OCI-LY3 (cell line): ENCODE measurements at regions not wholly inside any gene's neighbourhood (a gene's known extent, or its start where the extent isn't known, plus 50 kb on each side); places are given as distances from the start of the nearest gene placed in this dataset.

Experiments
- H2AFZ ChIP-seq: fragments of 200-600, 300-600 bp; shearing (Covaris generic); 2 replicates; pipeline ENCODE4 v1.6.0; 2014; ENCODE audit warnings: antibody characterized with exemption, low read depth, low read length
- H3K27ac ChIP-seq: fragments of 200-600, 300-600 bp; sonication (generic); 2 replicates; pipeline ENCODE4 v1.5.1; 2014; ENCODE audit warnings: mild to moderate bottlenecking, low read length, moderate library complexity, mixed read lengths
- H3K27me3 ChIP-seq: fragments of 200-600, 300-600 bp; sonication (generic); 2 replicates; pipeline ENCODE4 v1.6.1; 2014; ENCODE audit warnings: low read depth, low read length, mixed read lengths
- H3K36me3 ChIP-seq: fragments of 200-600, 300-600 bp; sonication (generic); replicated peaks from 2 replicates; pipeline ENCODE3; 2014; ENCODE audit warnings: low read depth, low read length, mixed read lengths
- H3K4me1 ChIP-seq: fragments of 300-600, 200-600 bp; sonication (generic); 2 replicates; pipeline ENCODE4 v1.6.1; 2014; ENCODE audit warnings: low read length, mixed read lengths
- H3K4me2 ChIP-seq: fragments of 200-600, 300-600 bp; sonication (generic); 2 replicates; pipeline ENCODE4 v1.6.1; 2014; ENCODE audit warnings: low read length, mixed read lengths
- H3K4me3 ChIP-seq: fragments of 300-600, 200-600 bp; sonication (generic); 2 replicates; pipeline ENCODE4 v1.5.1; 2014; ENCODE audit warnings: antibody characterized with exemption, mild to moderate bottlenecking, low read length, moderate library complexity
- H3K79me2 ChIP-seq: fragments of 300-600, 200-600 bp; shearing (Covaris generic); 2 replicates; pipeline ENCODE4 v1.6.1; 2014; ENCODE audit warnings: mild to moderate bottlenecking, low read length, mixed read lengths
- H3K9ac ChIP-seq: fragments of 300-600, 200-600 bp; shearing (Covaris generic); 2 replicates; pipeline ENCODE4 v1.6.0; 2014; ENCODE audit warnings: mild to moderate bottlenecking, low read length, moderate library complexity
- H3K9me3 ChIP-seq: fragments of 200-600, 300-600 bp; shearing (Covaris generic); 2 replicates; pipeline ENCODE4 v1.6.1; 2014; ENCODE audit warnings: low read length, mixed read lengths; ENCODE audit not compliant: insufficient read depth
- H4K20me1 ChIP-seq: fragments of 200-600, 300-600 bp; sonication (generic); 2 replicates; pipeline ENCODE4 v1.6.1; 2016; ENCODE audit warnings: low read length, mixed read lengths; ENCODE audit not compliant: insufficient read depth
- EZH2phosphoT487 ChIP-seq: fragments of 200-600 bp; shearing (Covaris generic); IDR thresholded peaks from 2 replicates; pipeline ENCODE4 v1.6.1; 2018; ENCODE audit warnings: antibody characterized with exemption, mixed run types, low read depth
- TF ChIP-seq, protein P1 (sequence below): fragments of 200-600, 300-600 bp; sonication (generic); IDR thresholded peaks from 2 replicates; pipeline ENCODE4 v1.5.1; 2014; ENCODE audit warnings: antibody characterized with exemption, low read length, low read depth

DNA sequence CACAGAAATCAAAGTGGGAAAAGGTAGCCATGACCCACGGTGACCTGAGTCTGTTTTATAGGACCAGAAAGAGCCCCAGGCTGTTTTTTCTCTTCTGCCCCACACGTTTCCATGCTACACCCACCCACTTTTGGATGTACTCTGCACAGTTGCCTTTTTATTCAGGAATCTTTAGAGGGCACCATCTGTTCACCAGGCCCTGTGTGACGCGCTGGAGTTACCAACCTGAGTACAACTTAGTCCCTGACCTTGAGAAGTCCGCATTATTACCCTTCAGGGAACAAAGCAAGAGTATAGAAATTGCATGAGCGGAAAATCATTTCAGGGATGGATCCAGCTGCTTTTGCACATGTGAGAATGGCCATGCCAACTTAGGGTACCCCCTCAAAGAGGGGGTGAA is 207.8 kb upstream of the GATB start:
- H3K4me2 ChIP-seq = no peak overlapping the region
- no peak overlapping the region for H3K27ac ChIP-seq
- 0 out of 2 replicates have a peak, but pooled peaks cover 4% of the 10 kb centered on the region for H3K27me3 ChIP-seq
- H3K79me2 ChIP-seq = no peaks in the 10 kb centered on the region
- no peaks in the 10 kb centered on the region for H3K36me3 ChIP-seq
- no peaks in the 10 kb centered on the region for H3K4me1 ChIP-seq
- H2AFZ ChIP-seq = no peak overlapping the region
- no peaks in the 10 kb centered on the region for H3K9me3 ChIP-seq
- no peak overlapping the region for H3K4me3 ChIP-seq
- H3K9ac ChIP-seq = no peak overlapping the region
- no peaks in the 10 kb centered on the region for H4K20me1 ChIP-seq
- TF ChIP-seq EZH2phosphoT487 = no peak
- TF ChIP-seq, protein P1, sequence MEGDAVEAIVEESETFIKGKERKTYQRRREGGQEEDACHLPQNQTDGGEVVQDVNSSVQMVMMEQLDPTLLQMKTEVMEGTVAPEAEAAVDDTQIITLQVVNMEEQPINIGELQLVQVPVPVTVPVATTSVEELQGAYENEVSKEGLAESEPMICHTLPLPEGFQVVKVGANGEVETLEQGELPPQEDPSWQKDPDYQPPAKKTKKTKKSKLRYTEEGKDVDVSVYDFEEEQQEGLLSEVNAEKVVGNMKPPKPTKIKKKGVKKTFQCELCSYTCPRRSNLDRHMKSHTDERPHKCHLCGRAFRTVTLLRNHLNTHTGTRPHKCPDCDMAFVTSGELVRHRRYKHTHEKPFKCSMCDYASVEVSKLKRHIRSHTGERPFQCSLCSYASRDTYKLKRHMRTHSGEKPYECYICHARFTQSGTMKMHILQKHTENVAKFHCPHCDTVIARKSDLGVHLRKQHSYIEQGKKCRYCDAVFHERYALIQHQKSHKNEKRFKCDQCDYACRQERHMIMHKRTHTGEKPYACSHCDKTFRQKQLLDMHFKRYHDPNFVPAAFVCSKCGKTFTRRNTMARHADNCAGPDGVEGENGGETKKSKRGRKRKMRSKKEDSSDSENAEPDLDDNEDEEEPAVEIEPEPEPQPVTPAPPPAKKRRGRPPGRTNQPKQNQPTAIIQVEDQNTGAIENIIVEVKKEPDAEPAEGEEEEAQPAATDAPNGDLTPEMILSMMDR = 0 out of 2 replicates have a peak, but pooled peaks have one; percentile 9

GRCh38 chr4:151967074-151967473 is 206.3 kb upstream of the GATB start:
- H3K4me3 ChIP-seq = no peak overlapping the region
- H2AFZ ChIP-seq = no peak overlapping the region

DNA sequence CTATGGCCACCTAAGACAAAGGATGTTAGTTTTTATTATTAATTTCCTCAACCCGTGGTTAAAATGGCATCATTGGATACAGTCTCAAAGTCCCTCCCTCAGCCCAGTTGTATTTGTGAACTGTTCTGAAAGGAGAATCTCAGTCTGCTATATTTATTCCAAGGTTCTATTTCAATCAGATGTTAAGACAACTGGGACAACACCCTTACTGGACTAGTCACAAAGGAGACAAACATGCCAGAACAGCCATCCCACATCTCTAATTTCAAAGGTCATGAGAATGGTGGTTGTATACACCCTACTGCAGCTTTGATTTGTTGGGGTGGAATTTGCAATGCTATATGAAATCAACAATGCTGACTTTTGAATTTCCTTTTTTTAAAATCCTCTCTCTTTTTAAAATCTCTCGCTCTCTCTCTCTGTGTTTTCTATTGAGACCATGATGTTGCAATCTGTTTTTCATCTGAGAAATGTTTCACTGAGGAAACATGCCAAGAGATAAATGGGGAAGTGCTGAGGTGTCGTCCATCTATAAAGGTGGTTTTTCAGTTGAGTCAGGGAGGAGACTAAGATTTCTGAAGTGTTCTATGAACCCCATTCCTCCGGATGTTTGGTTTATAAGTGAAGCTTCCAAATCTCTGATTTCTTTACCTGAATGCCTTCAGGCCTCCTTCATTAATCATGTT is 201.5 kb upstream of the GATB start:
- H3K36me3 ChIP-seq = no peaks in the 10 kb centered on the region
- no peak overlapping the region for H3K9ac ChIP-seq
- H2AFZ ChIP-seq = 0 out of 2 replicates have a peak overlapping the region, but pooled peaks have one; percentile 1
- no peak overlapping the region for H3K27ac ChIP-seq
- H3K79me2 ChIP-seq = no peaks in the 10 kb centered on the region
- H4K20me1 ChIP-seq = no peaks in the 10 kb centered on the region
- H3K4me1 ChIP-seq = no peaks in the 10 kb centered on the region
- no peak overlapping the region for H3K4me3 ChIP-seq
- TF ChIP-seq EZH2phosphoT487 = no peak
- TF ChIP-seq, protein P1 = no peak
- no peak overlapping the region for H3K4me2 ChIP-seq
- H3K27me3 ChIP-seq = 0 out of 2 replicates have a peak, but pooled peaks cover 3% of the 10 kb centered on the region
- H3K9me3 ChIP-seq = no peaks in the 10 kb centered on the region

More at GRCh38 chr4:151967074-151967473, 206.3 kb upstream of the GATB start:
- Histone ChIP-seq H3K27me3 (0 out of 2 replicates have a peak, but pooled peaks cover 4% of the 10 kb centered on the region), H3K9me3 (no peaks in the 10 kb centered on the region), H3K4me2 (no peak overlapping the region), H3K79me2 (no peaks in the 10 kb centered on the region), H3K27ac (no peak overlapping the region), H3K36me3 (no peaks in the 10 kb centered on the region), H4K20me1 (no peaks in the 10 kb centered on the region), H3K9ac (no peak overlapping the region), H3K4me1 (no peaks in the 10 kb centered on the region)
- no peak for TF ChIP-seq EZH2phosphoT487
- TF ChIP-seq, protein P1 = no peak

DNA sequence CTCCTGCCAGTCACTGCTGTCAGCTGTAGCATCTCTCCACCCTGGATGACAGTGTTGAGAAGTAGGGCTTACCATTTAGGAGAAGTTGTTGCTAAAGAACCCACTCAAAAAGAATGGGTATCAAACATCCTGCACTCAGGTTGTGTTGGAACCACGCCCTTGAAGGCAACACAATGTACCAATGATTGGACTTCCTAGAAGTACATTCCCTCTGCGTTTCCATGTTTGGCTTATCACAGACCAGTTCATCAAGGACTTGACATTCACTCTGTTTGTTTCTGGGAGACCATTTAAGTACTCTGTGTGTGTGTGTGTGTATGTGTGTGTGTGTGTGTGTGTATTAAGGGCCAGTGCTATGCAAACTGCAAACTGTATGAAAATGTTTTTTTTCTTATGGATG is 200.6 kb upstream of the GATB start:
- no peak overlapping the region for H3K27ac ChIP-seq
- no peaks in the 10 kb centered on the region for H3K9me3 ChIP-seq
- no peak overlapping the region for H3K4me3 ChIP-seq
- no peak overlapping the region for H3K9ac ChIP-seq
- no peak overlapping the region for H3K4me2 ChIP-seq
- no peaks in the 10 kb centered on the region for H3K36me3 ChIP-seq
- H3K4me1 ChIP-seq = no peaks in the 10 kb centered on the region
- no peak for TF ChIP-seq EZH2phosphoT487
- TF ChIP-seq, protein P1 = no peak
- no peaks in the 10 kb centered on the region for H4K20me1 ChIP-seq
- H3K27me3 ChIP-seq = no peaks in the 10 kb centered on the region
- H3K79me2 ChIP-seq = no peaks in the 10 kb centered on the region
- no peak overlapping the region for H2AFZ ChIP-seq
